SK-N-SH treated with all-trans-retinoic acid at 6 μM for 48 hours (cell line): ENCODE measurements at regions not wholly inside any gene's neighbourhood (a gene's known extent, or its start where the extent isn't known, plus 50 kb on each side); places are given as distances from the start of the nearest gene placed in this dataset.

ENCODE experiments used
- ATAC-seq: fragments of 200-7000 bp; cut with Tn5 transposase; 3 replicates; pipeline ENCODE4 v1.9.1; 2020; ENCODE audit warnings: mild to moderate bottlenecking, moderate library complexity
- BACH2 ChIP-seq: fragments of 250-450 bp; sonication (Bioruptor Pico); IDR thresholded peaks from 2 replicates; pipeline ENCODE4 v1.9.0; 2021; ENCODE audit warnings: mild to moderate bottlenecking, borderline replicate concordance
- CREB5 ChIP-seq: fragments of 250-450 bp; sonication (Bioruptor Pico); IDR thresholded peaks from 2 replicates; pipeline ENCODE4 v1.5.1; 2020; ENCODE audit warnings: low read depth, mild to moderate bottlenecking, moderate library complexity
- CSDC2 ChIP-seq: fragments of 250-450 bp; sonication (Bioruptor Pico); IDR thresholded peaks from 2 replicates; pipeline ENCODE4 v1.5.0; 2020; ENCODE audit warnings: mild to moderate bottlenecking, moderate library complexity
- CSRNP3 ChIP-seq: fragments of 250-450 bp; sonication (Bioruptor Pico); IDR thresholded peaks from 2 replicates; pipeline ENCODE4 v1.5.1; 2021; ENCODE audit warnings: mild to moderate bottlenecking, moderate library complexity
- ESRRG ChIP-seq: fragments of 250-450 bp; sonication (Bioruptor Pico); IDR thresholded peaks from 2 replicates; pipeline ENCODE4 v1.6.1; 2021; ENCODE audit warnings: mild to moderate bottlenecking
- GLIS3 ChIP-seq: fragments of 250-450 bp; sonication (Bioruptor Pico); IDR thresholded peaks from 2 replicates; pipeline ENCODE4 v1.5.0; 2020; ENCODE audit warnings: mild to moderate bottlenecking, moderate library complexity
- ISL1 ChIP-seq: fragments of 250-450 bp; sonication (Bioruptor Pico); IDR thresholded peaks from 2 replicates; pipeline ENCODE4 v2.1.2; 2022; ENCODE audit warnings: mild to moderate bottlenecking, moderate library complexity
- OSR1 ChIP-seq: fragments of 250-450 bp; sonication (Bioruptor Pico); IDR thresholded peaks from 2 replicates; pipeline ENCODE4 v1.8.0; 2022; ENCODE audit warnings: moderate library complexity, mild to moderate bottlenecking, inconsistent platforms
- POU6F1 ChIP-seq: fragments of 250-450 bp; sonication (Bioruptor Pico); IDR thresholded peaks from 2 replicates; pipeline ENCODE4 v1.8.0; 2021; ENCODE audit warnings: low read depth, mild to moderate bottlenecking, moderate library complexity, borderline replicate concordance
- PPARA ChIP-seq: fragments of 250-450 bp; sonication (Bioruptor Pico); IDR thresholded peaks from 2 replicates; pipeline ENCODE4 v1.5.0; 2020; ENCODE audit warnings: mild to moderate bottlenecking, borderline replicate concordance
- RARB ChIP-seq: fragments of 250-450 bp; sonication (Bioruptor Pico); IDR thresholded peaks from 2 replicates; pipeline ENCODE4 v1.8.0; 2021; ENCODE audit warnings: mild to moderate bottlenecking, moderate library complexity
- SNAI2 ChIP-seq: fragments of 250-450 bp; sonication (Bioruptor Pico); IDR thresholded peaks from 2 replicates; pipeline ENCODE4 v1.5.0; 2020; ENCODE audit warnings: mild to moderate bottlenecking, moderate library complexity
- TCF4 ChIP-seq: fragments of 250-450 bp; sonication (Bioruptor Pico); IDR thresholded peaks from 2 replicates; pipeline ENCODE4 v1.8.0; 2021; ENCODE audit warnings: mild to moderate bottlenecking, moderate library complexity, borderline replicate concordance
- TOX ChIP-seq: fragments of 250-450 bp; sonication (Bioruptor Pico); IDR thresholded peaks from 2 replicates; pipeline ENCODE4 v1.8.0; 2021; ENCODE audit warnings: mild to moderate bottlenecking, moderate library complexity, borderline replicate concordance
- TSHZ2 ChIP-seq: fragments of 250-450 bp; sonication (Bioruptor Pico); IDR thresholded peaks from 2 replicates; pipeline ENCODE4 v1.5.0; 2020; ENCODE audit warnings: mild to moderate bottlenecking, moderate library complexity
- ZFP3 ChIP-seq: fragments of 250-450 bp; sonication (Bioruptor Pico); IDR thresholded peaks from 2 replicates; pipeline ENCODE4 v1.5.0; 2020; ENCODE audit warnings: mild to moderate bottlenecking, moderate library complexity
- ZFP30 ChIP-seq: fragments of 450-650 bp; formaldehyde crosslinking; IDR thresholded peaks from 2 replicates; pipeline ENCODE4 v1.5.0; 2022; ENCODE audit warnings: mild to moderate bottlenecking, moderate library complexity
- ZNF565 ChIP-seq: fragments of 450-650 bp; formaldehyde crosslinking; conservative IDR thresholded peaks from 2 replicates; pipeline ENCODE4 v1.5.0; 2020; ENCODE audit warnings: low read depth, mild to moderate bottlenecking, moderate library complexity
- ZNF8 ChIP-seq: fragments of 450-650 bp; formaldehyde crosslinking; IDR thresholded peaks from 2 replicates; pipeline ENCODE4 v1.5.0; 2020; ENCODE audit warnings: mild to moderate bottlenecking, moderate library complexity

- no peak for TF ChIP-seq GLIS3 (CRISPR knock-in tag)
- TF ChIP-seq, all 23 proteins: peak for 0
- ATAC-seq: no peak
Observed at GRCh38 chr11:15418921-15419320, 304.2 kb downstream of the INSC start.

GRCh38 chr11:15419696-15420095 is 305.0 kb downstream of the INSC start:
- no peak for TF ChIP-seq CSDC2 (CRISPR knock-in tag)
- TF ChIP-seq ZNF8 (CRISPR knock-in tag): no peak
- no peak for TF ChIP-seq PPARA (CRISPR knock-in tag)
- TF ChIP-seq CREB5 (CRISPR knock-in tag): no peak
- no peak for TF ChIP-seq BACH2 (CRISPR knock-in tag)
- TF ChIP-seq GLIS3 (CRISPR knock-in tag): no peak
- no peak for TF ChIP-seq ZFP3 (CRISPR knock-in tag)
- no peak for TF ChIP-seq ESRRG (CRISPR knock-in tag)
- no peak for TF ChIP-seq ZNF565 (CRISPR knock-in tag)
- TF ChIP-seq OSR1 (CRISPR knock-in tag): no peak
- TF ChIP-seq ZFP30: no peak
- no peak for TF ChIP-seq ISL1
- no peak for TF ChIP-seq RARB (CRISPR knock-in tag)
- no peak for TF ChIP-seq TOX (CRISPR knock-in tag)
- TF ChIP-seq TSHZ2 (CRISPR knock-in tag): no peak
- TF ChIP-seq POU6F1 (CRISPR knock-in tag): no peak
- no peak for TF ChIP-seq CSRNP3 (CRISPR knock-in tag)
- TF ChIP-seq, all 23 proteins: peak for 0
- ATAC-seq: no peak

GRCh38 chr11:15430381-15430780 is 315.7 kb downstream of the INSC start:
- no peak for TF ChIP-seq CREB5 (CRISPR knock-in tag)
- no peak for TF ChIP-seq ESRRG (CRISPR knock-in tag)
- no peak for TF ChIP-seq SNAI2 (CRISPR knock-in tag)
- TF ChIP-seq TOX (CRISPR knock-in tag): no peak
- no peak for TF ChIP-seq BACH2 (CRISPR knock-in tag)
- ATAC-seq: no peak

GRCh38 chr11:15434529-15434928 is 319.8 kb downstream of the INSC start:
- ATAC-seq: no peak
- TF ChIP-seq ZNF565 (CRISPR knock-in tag) (no peak), CSDC2 (CRISPR knock-in tag) (no peak), CSRNP3 (CRISPR knock-in tag) (no peak), ISL1 (no peak), TCF4 (CRISPR knock-in tag) (no peak), POU6F1 (CRISPR knock-in tag) (no peak), ZFP3 (CRISPR knock-in tag) (no peak)
